ENCODE measurements at regions not wholly inside any gene's neighbourhood (a gene's known extent, or its start where the extent isn't known, plus 50 kb on each side); places are given as distances from the start of the nearest gene placed in this dataset.

DNA sequence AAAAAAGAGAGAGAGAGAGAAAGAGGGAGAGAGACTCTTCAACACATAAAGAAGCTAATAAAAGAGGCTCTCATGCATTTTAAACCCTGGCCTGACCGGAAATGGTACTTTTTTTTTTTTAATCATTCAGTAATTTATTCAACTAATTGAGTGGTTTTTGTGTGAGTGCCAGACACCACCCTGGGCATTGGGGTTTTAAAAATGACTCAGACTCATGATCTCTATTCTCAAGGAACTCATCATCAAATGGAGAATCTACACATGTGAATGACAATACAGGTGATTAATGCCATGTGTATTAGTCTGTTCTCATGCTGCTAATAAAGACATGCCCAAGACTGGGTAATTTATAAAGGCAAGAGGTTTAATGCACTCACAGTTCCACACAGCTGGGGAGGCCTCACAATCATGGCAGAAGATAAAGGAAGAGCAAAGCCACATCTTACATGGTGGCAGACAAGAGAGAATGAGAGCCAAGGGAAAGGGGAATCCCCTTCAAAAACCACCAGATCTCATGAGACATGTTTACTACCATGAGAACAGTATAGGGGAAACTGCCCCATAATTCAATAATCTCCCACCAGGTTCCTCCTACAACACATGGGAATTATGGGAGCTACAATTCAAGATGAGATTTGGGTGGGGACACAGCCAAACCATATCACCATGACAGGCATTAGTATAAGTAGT, 158.5 kb upstream of the AUTS2 start:
- Histone ChIP-seq H3K4me3 (ENCODE audit: low read length) (no peak overlapping the region), H3F3A (ENCODE audit: insufficient read depth, low read length) (no peaks in the 10 kb centered on the region), H3K27ac (ENCODE audit: low read length) (no peak overlapping the region), H3K4me1 (ENCODE audit: low read length) (no peaks in the 10 kb centered on the region), H3K79me2 (ENCODE audit: low read length) (no peaks in the 10 kb centered on the region), H3K9me2 (replicated peaks; ENCODE audit: insufficient read depth, low read length) (no peaks in the 10 kb centered on the region), H3K9ac (ENCODE audit: low read length) (no peak overlapping the region), H3K27me3 (replicated peaks; ENCODE audit: insufficient read depth, low read length) (no peaks in the 10 kb centered on the region), H3K9me3 (replicated peaks; ENCODE audit: insufficient read depth, low read length) (no peaks in the 10 kb centered on the region), H3K36me3 (replicated peaks; ENCODE audit: insufficient read depth, low read length) (no peaks in the 10 kb centered on the region), H4K20me1 (ENCODE audit: insufficient read depth, low read length) (no peaks in the 10 kb centered on the region), H2AFZ (ENCODE audit: low read length) (no peak overlapping the region), H3K4me2 (ENCODE audit: low read depth, low read length) (no peak overlapping the region)
- no peak for DNase-seq
- TF ChIP-seq, protein P1, sequence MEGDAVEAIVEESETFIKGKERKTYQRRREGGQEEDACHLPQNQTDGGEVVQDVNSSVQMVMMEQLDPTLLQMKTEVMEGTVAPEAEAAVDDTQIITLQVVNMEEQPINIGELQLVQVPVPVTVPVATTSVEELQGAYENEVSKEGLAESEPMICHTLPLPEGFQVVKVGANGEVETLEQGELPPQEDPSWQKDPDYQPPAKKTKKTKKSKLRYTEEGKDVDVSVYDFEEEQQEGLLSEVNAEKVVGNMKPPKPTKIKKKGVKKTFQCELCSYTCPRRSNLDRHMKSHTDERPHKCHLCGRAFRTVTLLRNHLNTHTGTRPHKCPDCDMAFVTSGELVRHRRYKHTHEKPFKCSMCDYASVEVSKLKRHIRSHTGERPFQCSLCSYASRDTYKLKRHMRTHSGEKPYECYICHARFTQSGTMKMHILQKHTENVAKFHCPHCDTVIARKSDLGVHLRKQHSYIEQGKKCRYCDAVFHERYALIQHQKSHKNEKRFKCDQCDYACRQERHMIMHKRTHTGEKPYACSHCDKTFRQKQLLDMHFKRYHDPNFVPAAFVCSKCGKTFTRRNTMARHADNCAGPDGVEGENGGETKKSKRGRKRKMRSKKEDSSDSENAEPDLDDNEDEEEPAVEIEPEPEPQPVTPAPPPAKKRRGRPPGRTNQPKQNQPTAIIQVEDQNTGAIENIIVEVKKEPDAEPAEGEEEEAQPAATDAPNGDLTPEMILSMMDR (IDR thresholded peaks at IDR 0.05; ENCODE audit: low read length): no peak
- no peak for TF ChIP-seq EZH2 (optimal IDR thresholded peaks at IDR 0.05; ENCODE audit: low read depth, low read length)
- no peak for TF ChIP-seq EZH2phosphoT487 (IDR thresholded peaks at IDR 0.05; ENCODE audit: low read length)

DNA sequence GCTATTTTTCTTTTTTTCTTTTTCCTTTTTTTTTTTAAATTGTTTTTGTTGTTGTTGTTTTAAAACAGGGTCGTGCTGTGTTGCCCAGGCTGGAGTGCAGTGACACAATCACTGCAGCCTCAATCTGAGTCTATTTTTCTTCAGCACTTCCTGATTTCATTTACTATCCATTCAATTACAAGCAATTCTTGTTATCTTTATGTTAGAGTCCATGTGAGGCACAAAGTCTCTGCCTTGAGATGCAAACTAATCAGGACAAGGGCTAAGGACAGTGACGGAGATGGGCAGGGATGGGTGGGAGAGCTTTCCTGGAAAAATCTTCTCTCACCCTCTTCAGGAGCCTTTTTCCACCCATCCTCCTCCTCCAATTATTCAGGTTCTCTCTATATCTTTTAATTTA, 157.3 kb upstream of the AUTS2 start:
- no peaks in the 10 kb centered on the region for H3K4me1 ChIP-seq (ENCODE audit: low read length)
- no peak for DNase-seq
- H3K36me3 ChIP-seq (replicated peaks; ENCODE audit: insufficient read depth, low read length): no peaks in the 10 kb centered on the region
- H3K9ac ChIP-seq (ENCODE audit: low read length): no peak overlapping the region
- H3K9me2 ChIP-seq (replicated peaks; ENCODE audit: insufficient read depth, low read length): no peaks in the 10 kb centered on the region
- H2AFZ ChIP-seq (ENCODE audit: low read length): no peak overlapping the region
- no peak overlapping the region for H3K4me2 ChIP-seq (ENCODE audit: low read depth, low read length)
- no peaks in the 10 kb centered on the region for H3K27me3 ChIP-seq (replicated peaks; ENCODE audit: insufficient read depth, low read length)
- H3K9me3 ChIP-seq (replicated peaks; ENCODE audit: insufficient read depth, low read length): no peaks in the 10 kb centered on the region
- no peaks in the 10 kb centered on the region for H4K20me1 ChIP-seq (ENCODE audit: insufficient read depth, low read length)
- no peak overlapping the region for H3K27ac ChIP-seq (ENCODE audit: low read length)
- H3K4me3 ChIP-seq (ENCODE audit: low read length): no peak overlapping the region
- no peaks in the 10 kb centered on the region for H3F3A ChIP-seq (ENCODE audit: insufficient read depth, low read length)
- H3K79me2 ChIP-seq (ENCODE audit: low read length): no peaks in the 10 kb centered on the region
- TF ChIP-seq, protein P1 (IDR thresholded peaks at IDR 0.05; ENCODE audit: low read length): no peak
- TF ChIP-seq EZH2 (optimal IDR thresholded peaks at IDR 0.05; ENCODE audit: low read depth, low read length): no peak

DNA sequence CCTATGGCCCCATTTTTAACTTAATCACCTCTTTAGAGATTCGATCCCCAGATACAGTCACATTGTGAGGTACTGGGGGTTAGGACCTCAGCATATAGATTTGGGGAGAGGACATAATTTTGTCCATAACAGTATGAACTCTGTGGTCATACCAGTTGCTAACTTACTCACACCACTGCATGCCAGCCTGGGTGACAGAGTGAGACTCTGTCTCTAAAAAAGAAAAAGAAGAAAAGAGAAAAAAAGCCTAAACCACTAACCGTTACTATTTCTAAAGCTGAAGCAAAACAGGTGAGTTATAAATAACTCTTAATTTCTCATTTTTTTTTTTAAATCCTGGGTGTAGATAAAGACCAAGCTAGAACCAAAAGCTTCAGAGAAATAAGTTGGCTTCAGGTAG, 155.1 kb upstream of the AUTS2 start:
- TF ChIP-seq, protein P1 (IDR thresholded peaks at IDR 0.05; ENCODE audit: low read length): no peak
- H3K9me2 ChIP-seq (replicated peaks; ENCODE audit: insufficient read depth, low read length): no peaks in the 10 kb centered on the region
- no peaks in the 10 kb centered on the region for H4K20me1 ChIP-seq (ENCODE audit: insufficient read depth, low read length)
- H3K27me3 ChIP-seq (replicated peaks; ENCODE audit: insufficient read depth, low read length): no peaks in the 10 kb centered on the region
- H3K4me3 ChIP-seq (ENCODE audit: low read length): no peak overlapping the region
- no peak overlapping the region for H3K27ac ChIP-seq (ENCODE audit: low read length)
- H3K9ac ChIP-seq (ENCODE audit: low read length): no peak overlapping the region
- H3K36me3 ChIP-seq (replicated peaks; ENCODE audit: insufficient read depth, low read length): no peaks in the 10 kb centered on the region
- no peaks in the 10 kb centered on the region for H3K79me2 ChIP-seq (ENCODE audit: low read length)
- no peak overlapping the region for H2AFZ ChIP-seq (ENCODE audit: low read length)
- H3K4me2 ChIP-seq (ENCODE audit: low read depth, low read length): no peak overlapping the region
- no peaks in the 10 kb centered on the region for H3F3A ChIP-seq (ENCODE audit: insufficient read depth, low read length)
- H3K9me3 ChIP-seq (replicated peaks; ENCODE audit: insufficient read depth, low read length): no peaks in the 10 kb centered on the region
- no peak for DNase-seq
- H3K4me1 ChIP-seq (ENCODE audit: low read length): no peaks in the 10 kb centered on the region
